ENCODE measurements at regions not wholly inside any gene's neighbourhood (a gene's known extent, or its start where the extent isn't known, plus 50 kb on each side); places are given as distances from the start of the nearest gene placed in this dataset.
"Not testable (repeated sequence)": the region's sequence is repeated elsewhere in the genome, so short reads cannot be mapped to it uniquely, and the experiment has no call there.

DNA sequence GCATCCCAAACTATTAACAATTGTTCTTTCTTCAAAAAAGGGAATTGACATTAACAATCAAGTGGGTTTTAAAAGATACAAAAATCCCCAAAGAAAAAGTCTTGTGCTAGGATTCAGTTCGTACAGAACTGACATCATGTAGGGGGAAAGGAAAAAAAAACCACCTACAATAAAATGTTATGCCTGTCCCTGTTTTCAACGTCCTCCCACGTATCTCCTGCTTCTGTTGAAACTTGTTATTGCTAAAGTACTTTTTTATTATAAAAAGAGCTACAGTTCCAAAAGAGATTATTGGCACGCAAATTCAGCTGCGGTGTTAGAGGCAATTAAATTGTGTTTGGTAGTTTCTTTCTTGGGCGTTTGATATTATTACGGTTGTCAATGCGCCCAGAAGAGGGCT is 102.8 kb upstream of the PHACTR1 start:
- no peak overlapping the region for H3K9ac ChIP-seq (ENCODE audit: low read length)
- H3K27ac ChIP-seq (ENCODE audit: low read depth, low read length): no peak overlapping the region
- no peaks in the 10 kb centered on the region for H3K36me3 ChIP-seq (ENCODE audit: insufficient read depth, low read length)
- no peak overlapping the region for H3K4me3 ChIP-seq (ENCODE audit: low read depth in 1 of 2, low read length in 2 of 2)
- no peaks in the 10 kb centered on the region for H3K4me1 ChIP-seq (ENCODE audit: insufficient read depth, low read length)
- no peaks in the 10 kb centered on the region for H3K9me3 ChIP-seq (ENCODE audit: low read length)
- no peaks in the 10 kb centered on the region for H3K27me3 ChIP-seq (ENCODE audit: control insufficient read depth in 1 of 2, insufficient read depth in 2 of 2, low read length in 2 of 2)

DNA sequence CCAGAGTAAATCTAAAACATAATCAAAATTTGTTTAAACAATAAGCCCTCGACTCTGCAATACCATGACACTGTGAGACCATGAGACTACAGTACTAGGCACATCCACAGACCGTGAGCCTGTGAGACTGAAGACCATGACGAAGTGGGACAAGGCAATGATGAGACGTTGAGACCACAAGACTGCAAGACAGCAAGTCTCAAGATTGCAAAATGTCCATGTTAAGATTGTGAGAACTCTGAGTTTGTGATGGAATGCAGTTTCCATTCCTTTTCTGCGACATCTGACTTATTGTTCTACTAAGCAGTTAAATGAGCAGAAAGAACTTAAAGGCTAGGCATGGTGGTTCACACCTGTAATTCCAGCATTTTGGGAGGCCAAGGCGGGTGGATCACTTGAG is 102.1 kb upstream of the PHACTR1 start:
- Histone ChIP-seq H3K27ac (ENCODE audit: low read depth, low read length) (no peak overlapping the region), H3K27me3 (ENCODE audit: control insufficient read depth in 1 of 2, insufficient read depth in 2 of 2, low read length in 2 of 2) (no peaks in the 10 kb centered on the region), H3K4me3 (ENCODE audit: low read depth in 1 of 2, low read length in 2 of 2) (no peak overlapping the region), H3K9me3 (ENCODE audit: low read length) (no peaks in the 10 kb centered on the region), H3K4me1 (ENCODE audit: insufficient read depth, low read length) (no peaks in the 10 kb centered on the region), H3K9ac (ENCODE audit: low read length) (no peak overlapping the region), H3K36me3 (ENCODE audit: insufficient read depth, low read length) (no peaks in the 10 kb centered on the region)

DNA sequence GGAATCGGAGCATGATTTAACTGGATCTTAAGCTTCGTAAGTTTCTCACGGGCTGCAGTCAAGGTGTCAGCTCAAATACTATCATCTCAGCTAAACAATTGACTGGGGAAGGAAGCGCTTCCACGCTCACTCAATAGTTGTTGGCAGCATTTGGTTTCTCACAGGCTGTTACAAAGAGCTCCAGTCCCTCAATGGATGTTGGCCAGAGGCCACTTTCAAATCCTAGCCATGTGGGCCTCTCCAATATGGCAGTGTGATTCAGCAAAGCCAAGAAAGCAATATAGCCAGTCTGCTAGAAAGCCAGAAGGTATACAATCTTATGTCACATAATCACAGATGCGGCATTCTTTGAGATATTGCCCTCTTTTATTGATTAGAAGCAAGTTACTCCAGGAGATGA is 98.3 kb upstream of the PHACTR1 start:
- Histone ChIP-seq H3K9ac (ENCODE audit: low read length) (no peak overlapping the region), H3K9me3 (ENCODE audit: low read length) (peaks cover 4% of the 10 kb centered on the region), H3K4me3 (ENCODE audit: low read depth in 1 of 2, low read length in 2 of 2) (no peak overlapping the region), H3K27ac (ENCODE audit: low read depth, low read length) (no peak overlapping the region), H3K27me3 (ENCODE audit: control insufficient read depth in 1 of 2, insufficient read depth in 2 of 2, low read length in 2 of 2) (no peaks in the 10 kb centered on the region), H3K4me1 (ENCODE audit: insufficient read depth, low read length) (no peaks in the 10 kb centered on the region), H3K36me3 (ENCODE audit: insufficient read depth, low read length) (no peaks in the 10 kb centered on the region)

DNA sequence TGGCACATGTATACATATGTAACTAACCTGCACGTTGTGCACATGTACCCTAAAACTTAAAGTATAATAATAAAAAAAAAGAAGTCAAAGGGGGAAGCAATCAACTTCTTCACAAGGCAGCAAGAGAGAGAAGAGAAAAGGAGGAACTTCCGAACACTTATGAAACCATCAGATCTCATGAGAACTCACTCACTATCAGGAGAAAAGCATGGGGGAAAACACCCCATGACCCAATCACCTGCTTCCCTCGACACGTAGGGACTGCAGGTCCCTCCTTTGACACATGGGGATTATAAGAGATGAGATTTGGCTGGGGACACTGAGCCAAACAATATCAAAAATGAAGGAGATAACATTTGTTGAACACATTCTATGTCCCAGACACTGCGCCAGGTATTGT is 94.8 kb upstream of the PHACTR1 start:
- no peak overlapping the region for H3K27ac ChIP-seq (ENCODE audit: low read depth, low read length)
- H3K4me3 ChIP-seq (ENCODE audit: low read depth in 1 of 2, low read length in 2 of 2): no peak overlapping the region
- H3K9me3 ChIP-seq (ENCODE audit: low read length): peaks cover 4% of the 10 kb centered on the region
- H3K36me3 ChIP-seq (ENCODE audit: insufficient read depth, low read length): no peaks in the 10 kb centered on the region
- H3K4me1 ChIP-seq (ENCODE audit: insufficient read depth, low read length): no peaks in the 10 kb centered on the region
- no peaks in the 10 kb centered on the region for H3K27me3 ChIP-seq (ENCODE audit: control insufficient read depth in 1 of 2, insufficient read depth in 2 of 2, low read length in 2 of 2)
- no peak overlapping the region for H3K9ac ChIP-seq (ENCODE audit: low read length)

DNA sequence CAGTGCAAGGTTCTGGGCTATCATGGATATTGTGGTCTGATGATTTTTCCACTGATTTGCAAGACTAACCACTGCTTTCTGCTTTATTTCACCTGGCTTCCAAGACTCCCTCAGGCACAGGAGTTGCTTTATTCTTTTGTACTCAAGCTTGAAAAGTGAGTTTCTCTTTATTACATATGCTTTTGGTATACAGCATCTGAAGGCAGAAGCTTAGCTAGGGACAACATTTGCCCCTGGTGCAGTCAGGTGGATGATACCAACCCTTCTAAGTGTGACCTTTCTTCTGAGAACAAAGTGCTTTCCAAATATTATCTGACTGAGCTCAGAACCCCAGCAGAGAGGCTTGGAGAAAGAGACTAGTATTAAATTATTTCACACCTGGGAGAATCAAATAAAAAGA is 94.0 kb upstream of the PHACTR1 start:
- Histone ChIP-seq H3K27ac (ENCODE audit: low read depth, low read length) (no peak overlapping the region), H3K4me1 (ENCODE audit: insufficient read depth, low read length) (no peaks in the 10 kb centered on the region), H3K27me3 (ENCODE audit: control insufficient read depth in 1 of 2, insufficient read depth in 2 of 2, low read length in 2 of 2) (no peaks in the 10 kb centered on the region), H3K9me3 (ENCODE audit: low read length) (peaks cover 4% of the 10 kb centered on the region), H3K4me3 (ENCODE audit: low read depth in 1 of 2, low read length in 2 of 2) (no peak overlapping the region), H3K36me3 (ENCODE audit: insufficient read depth, low read length) (no peaks in the 10 kb centered on the region), H3K9ac (ENCODE audit: low read length) (no peak overlapping the region)

DNA sequence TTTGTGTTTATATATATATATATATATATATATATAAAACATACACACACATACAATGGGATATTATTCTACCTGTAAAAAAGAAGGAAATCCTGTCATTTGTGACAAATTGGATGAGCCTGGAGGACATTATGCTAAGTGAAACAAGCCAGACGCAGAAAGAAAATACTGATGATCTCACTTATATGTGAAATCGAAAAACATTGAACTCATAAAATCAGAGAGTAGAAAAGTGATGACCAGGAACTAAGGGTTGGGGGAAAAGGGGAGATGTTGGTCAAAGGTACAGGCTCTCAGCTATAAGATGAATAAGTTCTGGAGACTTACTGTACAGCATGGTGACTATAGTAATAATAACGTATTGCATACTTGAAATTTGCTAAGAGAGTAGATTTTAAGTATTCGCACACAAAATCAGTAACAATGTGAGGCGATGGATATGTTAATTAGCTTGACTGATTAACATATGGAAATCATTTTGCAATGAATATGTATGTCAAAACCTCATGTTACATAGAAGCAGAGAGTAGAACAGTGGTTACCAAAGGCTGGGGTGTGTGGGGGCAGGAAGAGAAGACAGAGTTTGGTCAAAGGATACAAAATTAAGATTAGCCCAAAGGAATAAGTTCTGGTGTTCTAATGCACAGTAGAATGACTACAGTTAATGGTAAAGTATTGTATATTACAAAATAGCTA is 92.3 kb upstream of the PHACTR1 start:
- Histone ChIP-seq H3K4me3 (ENCODE audit: low read depth in 1 of 2, low read length in 2 of 2) (no peak overlapping the region), H3K36me3 (ENCODE audit: insufficient read depth, low read length) (no peaks in the 10 kb centered on the region), H3K9ac (ENCODE audit: low read length) (no peak overlapping the region), H3K9me3 (ENCODE audit: low read length) (peaks cover 4% of the 10 kb centered on the region), H3K27me3 (ENCODE audit: control insufficient read depth in 1 of 2, insufficient read depth in 2 of 2, low read length in 2 of 2) (no peaks in the 10 kb centered on the region), H3K4me1 (ENCODE audit: insufficient read depth, low read length) (no peaks in the 10 kb centered on the region), H3K27ac (ENCODE audit: low read depth, low read length) (no peak overlapping the region)

DNA sequence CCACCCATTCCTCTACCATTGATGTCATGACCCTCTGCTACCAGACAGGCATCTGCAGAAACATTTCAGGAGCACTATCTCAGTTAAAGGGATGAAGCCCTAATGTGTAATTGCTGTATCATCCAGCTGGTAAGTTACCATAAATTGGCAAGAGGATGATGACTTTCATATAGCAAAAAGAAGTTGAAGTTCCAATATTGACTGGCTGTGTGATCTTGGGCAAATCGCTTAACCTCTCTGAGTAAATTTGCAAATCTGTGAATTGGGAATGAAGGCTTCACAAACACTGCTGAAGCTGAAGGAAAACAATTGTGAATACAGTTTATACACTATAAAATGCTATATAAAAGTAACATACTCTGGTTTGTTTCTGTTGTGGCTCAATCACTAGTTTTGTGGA is 89.5 kb upstream of the PHACTR1 start:
- Histone ChIP-seq H3K4me3 (ENCODE audit: low read depth in 1 of 2, low read length in 2 of 2) (no peak overlapping the region), H3K9ac (ENCODE audit: low read length) (no peak overlapping the region), H3K27ac (ENCODE audit: low read depth, low read length) (no peak overlapping the region), H3K4me1 (ENCODE audit: insufficient read depth, low read length) (no peaks in the 10 kb centered on the region), H3K27me3 (ENCODE audit: control insufficient read depth in 1 of 2, insufficient read depth in 2 of 2, low read length in 2 of 2) (no peaks in the 10 kb centered on the region), H3K36me3 (ENCODE audit: insufficient read depth, low read length) (no peaks in the 10 kb centered on the region), H3K9me3 (ENCODE audit: low read length) (no peaks in the 10 kb centered on the region)

DNA sequence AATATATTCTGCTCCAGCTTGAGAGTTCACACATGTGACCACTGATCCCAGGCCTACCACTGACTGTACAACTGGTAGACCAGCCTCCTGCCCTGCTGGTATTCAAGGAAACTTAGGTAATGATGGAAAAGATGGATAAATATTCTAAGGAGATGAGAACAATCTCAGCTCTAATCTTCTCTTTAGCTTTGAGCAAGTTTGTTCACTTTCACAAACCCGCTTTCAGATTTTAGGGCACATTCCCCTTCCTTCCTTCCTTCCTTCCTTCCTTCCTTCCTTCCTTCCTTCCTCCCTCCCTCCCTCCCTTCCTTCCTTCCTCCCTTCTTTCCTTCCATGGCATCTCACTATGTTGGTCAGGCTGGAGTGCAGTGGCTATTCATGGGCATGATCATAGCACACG is 88.2 kb upstream of the PHACTR1 start:
- Histone ChIP-seq H3K4me1 (ENCODE audit: insufficient read depth, low read length) (no peaks in the 10 kb centered on the region), H3K9ac (ENCODE audit: low read length) (no peak overlapping the region), H3K27me3 (ENCODE audit: control insufficient read depth in 1 of 2, insufficient read depth in 2 of 2, low read length in 2 of 2) (no peaks in the 10 kb centered on the region)

DNA sequence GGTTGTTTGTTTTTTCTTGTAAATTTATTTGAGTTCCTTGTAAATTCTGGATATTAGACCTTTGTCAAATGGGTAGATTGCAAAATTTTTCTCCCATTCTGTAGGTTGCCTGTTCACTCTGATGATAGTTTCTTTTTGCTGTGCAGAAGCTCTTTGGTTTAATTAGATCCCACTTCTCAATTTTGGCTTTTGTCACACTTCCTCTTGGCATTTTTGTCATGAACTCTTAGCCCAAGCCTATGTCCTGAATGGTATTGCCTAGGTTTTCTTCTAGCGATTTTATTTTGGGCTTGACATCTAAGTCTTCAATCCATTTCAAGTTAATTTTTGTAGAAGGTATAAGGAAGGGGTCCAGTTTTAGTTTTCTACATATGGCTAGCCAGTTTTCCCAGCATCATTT is 82.8 kb upstream of the PHACTR1 start:
- H3K27me3 ChIP-seq (ENCODE audit: control insufficient read depth in 1 of 2, insufficient read depth in 2 of 2, low read length in 2 of 2); H3K4me3 ChIP-seq (ENCODE audit: low read depth in 1 of 2, low read length in 2 of 2); H3K27ac ChIP-seq (ENCODE audit: low read depth, low read length); H3K4me1 ChIP-seq (ENCODE audit: insufficient read depth, low read length); H3K9ac ChIP-seq (ENCODE audit: low read length); H3K9me3 ChIP-seq (ENCODE audit: low read length); H3K36me3 ChIP-seq (ENCODE audit: insufficient read depth, low read length): not testable (repeated sequence)

More for the DNA sequence above, 88.2 kb upstream of the PHACTR1 start:
- H3K27ac ChIP-seq (ENCODE audit: low read depth, low read length): no peak overlapping the region
- no peaks in the 10 kb centered on the region for H3K9me3 ChIP-seq (ENCODE audit: low read length)
- no peak overlapping the region for H3K4me3 ChIP-seq (ENCODE audit: low read depth in 1 of 2, low read length in 2 of 2)
- H3K36me3 ChIP-seq (ENCODE audit: insufficient read depth, low read length): no peaks in the 10 kb centered on the region

DNA sequence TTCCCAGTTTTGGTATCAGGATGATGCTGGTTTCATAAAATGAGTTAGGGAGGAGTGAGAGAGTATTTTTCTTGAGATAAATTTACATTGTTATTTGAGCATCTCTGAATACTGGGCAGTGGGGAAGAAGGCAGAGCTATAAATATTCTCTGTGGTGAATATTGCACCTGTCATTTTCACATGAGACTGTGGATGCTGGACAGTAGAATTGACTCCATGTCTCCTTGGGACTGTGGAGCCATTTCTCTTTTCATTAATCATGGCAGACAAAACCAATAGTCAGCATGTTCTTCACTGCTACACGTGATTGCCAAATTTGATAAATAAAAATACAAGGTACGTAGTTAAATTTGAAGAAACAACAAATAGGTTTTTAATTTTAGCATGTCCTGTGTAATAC is 81.2 kb upstream of the PHACTR1 start:
- Histone ChIP-seq H3K27me3 (ENCODE audit: control insufficient read depth in 1 of 2, insufficient read depth in 2 of 2, low read length in 2 of 2) (no peaks in the 10 kb centered on the region), H3K36me3 (ENCODE audit: insufficient read depth, low read length) (no peaks in the 10 kb centered on the region), H3K4me1 (ENCODE audit: insufficient read depth, low read length) (no peaks in the 10 kb centered on the region), H3K9me3 (ENCODE audit: low read length) (no peaks in the 10 kb centered on the region), H3K9ac (ENCODE audit: low read length) (no peak overlapping the region), H3K27ac (ENCODE audit: low read depth, low read length) (no peak overlapping the region), H3K4me3 (ENCODE audit: low read depth in 1 of 2, low read length in 2 of 2) (no peak overlapping the region)

DNA sequence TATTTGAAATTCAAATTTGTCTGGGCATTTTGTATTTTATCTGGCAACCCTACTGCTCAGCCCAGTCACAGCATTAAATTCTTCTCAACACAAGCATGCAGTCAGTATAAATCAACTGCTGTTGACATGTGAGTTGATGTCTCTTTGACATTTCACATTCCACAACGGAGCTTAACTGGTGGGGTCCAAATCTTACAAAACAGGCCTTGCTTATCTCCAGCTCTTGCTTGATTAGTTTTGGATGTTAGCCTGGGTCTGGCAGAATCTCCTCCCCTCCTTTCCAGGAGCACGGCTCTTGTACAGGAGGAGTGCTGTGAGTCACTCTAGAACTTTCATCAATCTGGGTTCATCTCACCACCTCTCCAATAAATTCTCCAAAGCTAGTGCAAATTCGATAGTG is 80.8 kb upstream of the PHACTR1 start:
- Histone ChIP-seq H3K9ac (ENCODE audit: low read length) (no peak overlapping the region), H3K27me3 (ENCODE audit: control insufficient read depth in 1 of 2, insufficient read depth in 2 of 2, low read length in 2 of 2) (no peaks in the 10 kb centered on the region), H3K27ac (ENCODE audit: low read depth, low read length) (no peak overlapping the region), H3K9me3 (ENCODE audit: low read length) (no peaks in the 10 kb centered on the region), H3K36me3 (ENCODE audit: insufficient read depth, low read length) (no peaks in the 10 kb centered on the region), H3K4me3 (ENCODE audit: low read depth in 1 of 2, low read length in 2 of 2) (no peak overlapping the region), H3K4me1 (ENCODE audit: insufficient read depth, low read length) (no peaks in the 10 kb centered on the region)

DNA sequence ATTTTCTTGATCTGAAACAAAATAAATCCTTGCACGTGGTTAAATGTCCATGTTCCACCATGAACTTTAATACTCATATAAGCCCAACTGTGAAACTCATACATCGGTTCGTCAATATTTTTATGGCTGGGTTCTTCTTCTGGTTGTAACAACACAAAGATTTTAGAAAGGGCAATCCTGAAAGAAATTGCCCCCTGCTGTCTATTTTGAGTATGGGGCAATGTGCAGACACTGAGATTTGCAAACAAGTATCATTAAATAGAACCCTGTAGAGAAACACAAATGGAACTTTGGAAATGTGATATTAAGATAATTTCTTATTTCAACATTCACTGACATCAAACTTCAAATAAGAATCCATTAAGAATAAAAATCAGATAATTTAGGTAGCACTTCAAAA is 80.2 kb upstream of the PHACTR1 start:
- H3K27me3 ChIP-seq (ENCODE audit: control insufficient read depth in 1 of 2, insufficient read depth in 2 of 2, low read length in 2 of 2): no peaks in the 10 kb centered on the region
- no peaks in the 10 kb centered on the region for H3K4me1 ChIP-seq (ENCODE audit: insufficient read depth, low read length)
- H3K9ac ChIP-seq (ENCODE audit: low read length): no peak overlapping the region
- no peak overlapping the region for H3K27ac ChIP-seq (ENCODE audit: low read depth, low read length)
- no peak overlapping the region for H3K4me3 ChIP-seq (ENCODE audit: low read depth in 1 of 2, low read length in 2 of 2)
- no peaks in the 10 kb centered on the region for H3K9me3 ChIP-seq (ENCODE audit: low read length)
- H3K36me3 ChIP-seq (ENCODE audit: insufficient read depth, low read length): no peaks in the 10 kb centered on the region
